ENCODE measurements at regions not wholly inside any gene's neighbourhood (a gene's known extent, or its start where the extent isn't known, plus 50 kb on each side); places are given as distances from the start of the nearest gene placed in this dataset.

GRCh38 chr2:215651412-215651811 is 215.5 kb upstream of the FN1 start:
- TF ChIP-seq CTCF (IDR thresholded peaks at IDR 0.05) (no peak), POLR2A (IDR thresholded peaks at IDR 0.05) (no peak)
